Stimulated activated naive CD8-positive, alpha-beta T cell treated with anti-CD3 and anti-CD28 coated beads, Interleukin-15, Interleukin-2, amounts not matched to agents 100 ng/mL and 50 ng/mL, for 24 hours (primary cell): ENCODE measurements at regions not wholly inside any gene's neighbourhood (a gene's known extent, or its start where the extent isn't known, plus 50 kb on each side); places are given as distances from the start of the nearest gene placed in this dataset.
"Not testable (repeated sequence)": the region's sequence is repeated elsewhere in the genome, so short reads cannot be mapped to it uniquely, and the experiment has no call there.

Experiments used
- H3K27ac Mint-ChIP-seq: one replicate; pipeline ENCODE4 v1.8.0; 2021; ENCODE audit warnings: mild to moderate bottlenecking, mixed read lengths
- H3K27me3 Mint-ChIP-seq: one replicate; pipeline ENCODE4 v1.8.0; 2021; ENCODE audit warnings: mixed read lengths
- H3K36me3 Mint-ChIP-seq: one replicate; pipeline ENCODE4 v1.8.0; 2021; ENCODE audit warnings: low read depth, mixed read lengths
- H3K4me1 Mint-ChIP-seq: one replicate; pipeline ENCODE4 v1.8.0; 2021; ENCODE audit warnings: low read depth, mixed read lengths
- H3K4me3 Mint-ChIP-seq: one replicate; pipeline ENCODE4 v1.8.0; 2021; ENCODE audit warnings: mild to moderate bottlenecking, mixed read lengths
- H3K9me3 Mint-ChIP-seq: one replicate; pipeline ENCODE4 v1.8.0; 2021; ENCODE audit warnings: mixed read lengths

- Mint-ChIP-seq H3K9me3 (no peaks in the 10 kb centered on the region), H3K27ac (no peak overlapping the region), H3K4me3 (no peak overlapping the region)
Measured at GRCh38 chr1:222948079-222948478, 133.2 kb downstream of the DISP1 start.

DNA sequence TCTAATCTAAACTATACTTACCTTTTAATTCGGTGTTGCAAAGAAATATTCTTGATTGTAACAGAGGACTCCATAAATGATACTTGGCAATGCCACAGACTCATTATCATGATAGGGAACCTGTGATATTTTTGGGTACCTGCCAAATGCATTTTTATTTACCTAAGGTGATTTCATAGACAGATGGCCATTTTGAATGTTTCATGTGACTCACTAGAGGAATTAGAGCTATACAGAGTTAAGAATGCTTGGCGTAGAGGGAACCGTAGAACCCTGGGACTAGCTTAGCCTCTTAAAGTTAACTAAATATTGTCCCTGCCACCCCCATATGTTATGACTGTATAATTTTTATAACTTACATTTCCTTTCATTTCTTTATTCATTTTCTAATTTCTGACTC is 136.1 kb downstream of the DISP1 start:
- Mint-ChIP-seq H3K27ac (no peak overlapping the region), H3K36me3 (peaks cover 6% of the 10 kb centered on the region), H3K9me3 (no peaks in the 10 kb centered on the region), H3K4me3 (no peak overlapping the region), H3K27me3 (no peaks in the 10 kb centered on the region), H3K4me1 (no peaks in the 10 kb centered on the region)

More at GRCh38 chr1:222948079-222948478, 133.2 kb downstream of the DISP1 start:
- Mint-ChIP-seq H3K27me3 (no peaks in the 10 kb centered on the region), H3K4me1 (no peaks in the 10 kb centered on the region), H3K36me3 (peaks cover 13% of the 10 kb centered on the region)

- H3K36me3 Mint-ChIP-seq = no peaks in the 10 kb centered on the region
- H3K4me3 Mint-ChIP-seq = no peak overlapping the region
- no peaks in the 10 kb centered on the region for H3K9me3 Mint-ChIP-seq
- H3K27me3 Mint-ChIP-seq = no peaks in the 10 kb centered on the region
- H3K27ac Mint-ChIP-seq = no peak overlapping the region
- H3K4me1 Mint-ChIP-seq = no peaks in the 10 kb centered on the region
Measured at GRCh38 chr1:222953585-222953984, 138.7 kb downstream of the DISP1 start.

DNA sequence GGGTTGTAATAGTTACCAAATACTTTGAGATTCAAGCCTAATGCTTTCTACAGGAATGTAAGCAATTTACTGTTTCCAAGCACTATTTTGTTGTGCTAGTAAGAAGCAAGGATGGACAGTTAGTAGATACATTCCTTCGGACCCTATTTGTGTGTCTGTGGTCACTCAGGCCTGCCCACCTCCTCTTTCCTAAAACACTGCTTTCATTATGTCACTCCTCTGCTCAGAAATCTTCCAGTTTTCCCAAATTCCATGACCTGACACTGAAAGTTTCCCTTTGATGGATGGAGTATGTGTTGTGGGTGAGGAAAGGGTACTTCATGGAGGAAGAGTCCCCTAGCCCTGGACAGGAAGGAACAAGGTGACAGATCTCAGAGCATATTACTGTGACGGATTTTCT is 141.1 kb downstream of the DISP1 start:
- no peak overlapping the region for H3K4me3 Mint-ChIP-seq
- H3K9me3 Mint-ChIP-seq = peaks cover 6% of the 10 kb centered on the region
- no peak overlapping the region for H3K27ac Mint-ChIP-seq
- H3K27me3 Mint-ChIP-seq = no peaks in the 10 kb centered on the region
- H3K36me3 Mint-ChIP-seq = peaks cover 5% of the 10 kb centered on the region
- H3K4me1 Mint-ChIP-seq = no peaks in the 10 kb centered on the region

DNA sequence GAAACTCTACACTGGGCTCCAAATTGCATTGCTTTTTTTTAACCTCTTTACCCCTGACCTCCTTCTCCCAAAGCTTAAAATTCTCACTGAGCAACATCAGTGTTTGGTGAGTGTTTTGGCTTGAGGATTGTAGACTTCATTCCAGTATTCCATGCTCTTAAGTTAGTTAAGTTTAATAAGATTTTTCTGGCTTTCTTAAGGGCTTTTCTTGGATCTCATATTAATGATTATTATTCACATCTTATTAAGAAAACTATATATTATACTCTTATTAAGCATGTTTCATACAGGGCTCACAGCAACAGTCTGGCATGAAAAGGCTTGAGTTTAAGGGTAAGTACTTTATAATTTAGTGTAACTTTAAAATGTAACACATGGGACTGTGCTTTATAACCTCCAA is 141.8 kb downstream of the DISP1 start:
- H3K4me1 Mint-ChIP-seq = no peaks in the 10 kb centered on the region
- peaks cover 5% of the 10 kb centered on the region for H3K36me3 Mint-ChIP-seq
- no peaks in the 10 kb centered on the region for H3K27me3 Mint-ChIP-seq
- no peak overlapping the region for H3K27ac Mint-ChIP-seq
- H3K4me3 Mint-ChIP-seq = no peak overlapping the region
- peaks cover 6% of the 10 kb centered on the region for H3K9me3 Mint-ChIP-seq

- no peaks in the 10 kb centered on the region for H3K36me3 Mint-ChIP-seq
- H3K9me3 Mint-ChIP-seq = no peaks in the 10 kb centered on the region
- no peaks in the 10 kb centered on the region for H3K27me3 Mint-ChIP-seq
- no peak overlapping the region for H3K4me3 Mint-ChIP-seq
- peaks cover 4% of the 10 kb centered on the region for H3K4me1 Mint-ChIP-seq
- H3K27ac Mint-ChIP-seq = no peak overlapping the region
Measured at GRCh38 chr1:222967466-222968240, 152.8 kb downstream of the DISP1 start.

- Mint-ChIP-seq H3K27ac (no peak overlapping the region), H3K4me1 (peaks cover 11% of the 10 kb centered on the region), H3K9me3 (no peaks in the 10 kb centered on the region), H3K4me3 (no peak overlapping the region), H3K27me3 (no peaks in the 10 kb centered on the region), H3K36me3 (no peaks in the 10 kb centered on the region)
Measured at GRCh38 chr1:222970040-222970439, 155.2 kb downstream of the DISP1 start.

GRCh38 chr1:222970711-222971110 is 155.9 kb downstream of the DISP1 start:
- Mint-ChIP-seq H3K4me1 (peaks cover 6% of the 10 kb centered on the region), H3K27me3 (no peaks in the 10 kb centered on the region), H3K9me3 (no peaks in the 10 kb centered on the region), H3K27ac (no peak overlapping the region), H3K36me3 (no peaks in the 10 kb centered on the region), H3K4me3 (no peak overlapping the region)

DNA sequence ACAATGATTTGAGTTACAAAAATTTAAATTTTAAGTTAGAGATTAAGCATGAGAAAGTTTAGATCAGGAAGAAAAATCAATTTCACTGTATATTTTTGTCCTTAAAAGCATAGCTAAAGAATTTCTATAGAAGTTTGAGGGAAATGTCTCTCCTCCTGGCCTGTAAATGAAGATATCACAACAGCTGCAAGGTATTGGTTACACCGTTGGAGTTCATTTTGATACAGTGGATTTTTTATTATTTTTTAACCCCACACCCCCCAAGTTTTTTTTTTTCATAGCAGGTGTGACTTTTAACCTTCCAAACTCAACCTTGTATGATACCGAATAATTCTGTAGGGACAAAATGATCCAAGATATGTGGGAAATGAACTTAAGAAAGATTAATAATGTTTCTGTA is 156.3 kb downstream of the DISP1 start:
- no peak overlapping the region for H3K4me3 Mint-ChIP-seq
- H3K27me3 Mint-ChIP-seq = no peaks in the 10 kb centered on the region
- no peaks in the 10 kb centered on the region for H3K36me3 Mint-ChIP-seq

GRCh38 chr1:222973561-222973960 is 158.7 kb downstream of the DISP1 start:
- H3K9me3 Mint-ChIP-seq = no peaks in the 10 kb centered on the region
- no peak overlapping the region for H3K4me3 Mint-ChIP-seq
- no peaks in the 10 kb centered on the region for H3K27me3 Mint-ChIP-seq
- H3K4me1 Mint-ChIP-seq = peaks cover 6% of the 10 kb centered on the region
- H3K36me3 Mint-ChIP-seq = no peaks in the 10 kb centered on the region
- no peak overlapping the region for H3K27ac Mint-ChIP-seq

More for the DNA sequence above, 156.3 kb downstream of the DISP1 start:
- Mint-ChIP-seq H3K4me1 (peaks cover 6% of the 10 kb centered on the region), H3K27ac (no peak overlapping the region), H3K9me3 (no peaks in the 10 kb centered on the region)

DNA sequence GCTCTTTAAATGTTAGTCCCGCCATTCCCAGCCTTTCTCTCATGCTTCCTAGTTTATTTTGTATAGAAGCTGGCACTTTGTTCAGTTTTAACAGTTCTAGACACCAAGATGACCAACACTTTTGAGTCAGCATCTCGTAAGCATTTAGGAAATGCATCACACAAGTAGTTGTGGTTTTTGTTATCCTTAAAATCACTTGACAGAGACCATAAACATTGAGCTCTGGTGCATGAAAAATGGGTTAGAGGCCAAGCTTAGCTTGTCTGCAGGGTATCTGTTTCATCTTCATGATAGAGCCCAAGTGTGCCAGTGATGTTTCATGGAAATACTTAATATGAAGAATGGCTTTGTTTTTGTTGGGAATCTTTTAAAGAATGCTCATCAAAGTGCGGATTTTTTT is 159.7 kb downstream of the DISP1 start:
- Mint-ChIP-seq H3K9me3 (no peaks in the 10 kb centered on the region), H3K27me3 (no peaks in the 10 kb centered on the region), H3K4me1 (peaks cover 6% of the 10 kb centered on the region), H3K4me3 (no peak overlapping the region), H3K27ac (no peak overlapping the region), H3K36me3 (no peaks in the 10 kb centered on the region)

DNA sequence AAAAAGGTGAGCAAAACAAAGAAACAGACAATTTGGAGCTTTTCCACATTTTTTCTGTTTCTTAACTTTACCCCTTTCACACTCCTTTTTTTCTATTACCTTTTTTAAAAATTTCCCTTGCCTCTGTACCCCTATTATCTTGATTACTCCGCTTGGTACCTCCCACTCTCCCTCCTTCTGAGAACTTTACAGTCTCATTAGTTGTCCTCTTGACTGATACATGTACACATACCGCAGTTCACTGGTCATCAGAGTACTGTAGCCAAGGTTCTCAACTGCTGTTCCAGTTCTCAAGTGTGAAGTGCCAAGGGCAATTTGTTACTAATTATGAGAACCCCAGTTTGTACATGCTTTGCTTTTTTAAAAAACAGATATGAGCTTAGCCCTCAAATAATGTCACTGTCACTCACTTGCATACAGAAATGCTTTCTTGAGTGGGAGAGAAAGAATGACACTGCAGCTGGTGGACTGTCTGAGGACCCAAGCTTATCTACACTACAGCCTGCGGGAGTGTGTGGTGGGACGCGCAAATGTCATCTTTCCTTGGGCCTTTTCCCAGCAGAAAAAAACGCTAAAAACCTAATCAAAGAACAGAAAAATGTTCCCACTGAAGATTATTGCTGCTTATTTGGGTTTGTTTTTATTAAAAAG is 160.8 kb downstream of the DISP1 start:
- H3K36me3 Mint-ChIP-seq = no peaks in the 10 kb centered on the region
- H3K9me3 Mint-ChIP-seq = no peaks in the 10 kb centered on the region
- no peaks in the 10 kb centered on the region for H3K27me3 Mint-ChIP-seq
- H3K4me1 Mint-ChIP-seq = peaks cover 6% of the 10 kb centered on the region
- no peak overlapping the region for H3K27ac Mint-ChIP-seq
- no peak overlapping the region for H3K4me3 Mint-ChIP-seq

- no peaks in the 10 kb centered on the region for H3K27me3 Mint-ChIP-seq
- H3K4me1 Mint-ChIP-seq = peaks cover 6% of the 10 kb centered on the region
- H3K4me3 Mint-ChIP-seq = no peak overlapping the region
- H3K27ac Mint-ChIP-seq = no peak overlapping the region
- H3K9me3 Mint-ChIP-seq = no peaks in the 10 kb centered on the region
- H3K36me3 Mint-ChIP-seq = no peaks in the 10 kb centered on the region
Measured at GRCh38 chr1:222976453-222976852, 161.6 kb downstream of the DISP1 start.

DNA sequence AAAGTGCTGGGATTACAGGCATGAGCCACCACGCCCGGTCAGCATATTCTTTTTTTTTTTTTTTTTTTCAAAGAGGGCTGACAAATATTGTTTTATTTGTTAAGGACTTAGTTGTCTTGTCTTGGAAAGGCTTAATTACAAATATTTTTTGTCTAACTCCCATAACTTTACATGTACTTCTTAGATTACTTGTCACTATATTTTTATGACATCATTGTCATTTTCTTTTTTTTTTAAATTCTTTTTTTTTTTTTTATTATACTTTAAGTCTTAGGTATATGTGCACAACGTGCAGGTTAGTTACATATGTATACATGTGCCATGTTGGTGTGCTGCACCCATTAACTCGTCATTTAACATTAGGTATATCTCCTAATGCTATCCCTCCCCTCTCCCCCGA is 162.5 kb downstream of the DISP1 start:
- H3K4me3 Mint-ChIP-seq, H3K4me1 Mint-ChIP-seq, H3K36me3 Mint-ChIP-seq, H3K9me3 Mint-ChIP-seq, H3K27ac Mint-ChIP-seq, H3K27me3 Mint-ChIP-seq: not testable (repeated sequence)

DNA sequence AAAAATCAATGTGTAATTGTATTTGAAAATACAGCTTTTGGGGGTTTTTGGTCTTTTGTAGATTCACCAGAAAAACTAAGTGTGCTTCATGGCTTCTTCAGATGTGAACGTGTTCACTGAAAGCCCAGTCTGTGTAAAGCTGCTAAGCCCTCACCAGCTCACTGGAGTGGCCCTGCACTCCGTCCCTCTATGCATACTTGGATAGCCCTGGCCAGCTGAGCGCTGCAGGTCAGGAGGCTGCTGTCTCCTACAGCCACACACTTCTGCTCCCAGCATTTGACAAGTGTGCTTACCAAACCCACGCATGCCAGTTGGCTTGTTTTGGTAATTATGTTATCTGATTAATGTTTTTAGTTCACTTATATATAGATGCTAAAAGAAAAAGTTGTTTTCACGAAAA is 163.5 kb downstream of the TLR5 start:
- Mint-ChIP-seq H3K36me3 (no peaks in the 10 kb centered on the region), H3K4me3 (no peak overlapping the region), H3K4me1 (peaks cover under 1% of the 10 kb centered on the region), H3K9me3 (no peaks in the 10 kb centered on the region), H3K27ac (no peak overlapping the region), H3K27me3 (no peaks in the 10 kb centered on the region)

- Mint-ChIP-seq H3K27me3 (no peaks in the 10 kb centered on the region), H3K9me3 (no peaks in the 10 kb centered on the region), H3K4me3 (no peak overlapping the region), H3K27ac (no peak overlapping the region), H3K36me3 (peaks cover 6% of the 10 kb centered on the region), H3K4me1 (no peaks in the 10 kb centered on the region)
Measured at GRCh38 chr1:222987674-222988076, 155.4 kb downstream of the TLR5 start.
